ENCODE measurements at regions not wholly inside any gene's neighbourhood (a gene's known extent, or its start where the extent isn't known, plus 50 kb on each side); places are given as distances from the start of the nearest gene placed in this dataset.
"Not testable (repeated sequence)": the region's sequence is repeated elsewhere in the genome, so short reads cannot be mapped to it uniquely, and the experiment has no call there.

GRCh38 chr17:72472853-72473390, 352.1 kb downstream of the SOX9 start:
- not testable (repeated sequence) for H3K9me3 Mint-ChIP-seq; ATAC-seq (ENCODE audit: low read depth in 2 of 2); H3K36me3 Mint-ChIP-seq; H3K27ac ChIP-seq (ENCODE audit: insufficient read depth, low read length, poor library complexity, severe bottlenecking); H3K27ac Mint-ChIP-seq; H3K4me1 Mint-ChIP-seq; H3K4me1 ChIP-seq (ENCODE audit: control insufficient read depth, insufficient read depth, low read length, poor library complexity, severe bottlenecking); DNase-seq; H3K4me3 Mint-ChIP-seq; H3K27me3 ChIP-seq (ENCODE audit: control insufficient read depth, insufficient read depth, low read length); H3K36me3 ChIP-seq (ENCODE audit: control insufficient read depth, insufficient read depth, low read length); H3K27me3 Mint-ChIP-seq; H3K4me3 ChIP-seq (ENCODE audit: low read depth, low read length); H3K9me3 ChIP-seq (ENCODE audit: control insufficient read depth in 2 of 2, low read length in 2 of 2)

GRCh38 chr17:72474243-72474642, 353.4 kb downstream of the SOX9 start:
- no peaks in the 10 kb centered on the region for H3K4me1 ChIP-seq (ENCODE audit: control insufficient read depth, insufficient read depth, low read length, poor library complexity, severe bottlenecking)
- H3K9me3 ChIP-seq (ENCODE audit: control insufficient read depth in 2 of 2, low read length in 2 of 2), result no peaks in the 10 kb centered on the region
- DNase-seq (no peak), ATAC-seq (ENCODE audit: low read depth in 2 of 2) (no peak)
- H3K4me3 ChIP-seq (ENCODE audit: low read depth, low read length), result no peak overlapping the region
- Mint-ChIP-seq H3K27me3 (peaks cover 6% of the 10 kb centered on the region), H3K4me1 (no peaks in the 10 kb centered on the region), H3K36me3 (no peaks in the 10 kb centered on the region), H3K27ac (no peak overlapping the region), H3K9me3 (peaks cover 0 to 8% (median 1%) of the 10 kb centered on the region in 7 donors), H3K4me3 (no peak overlapping the region)
- no peaks in the 10 kb centered on the region for H3K36me3 ChIP-seq (ENCODE audit: control insufficient read depth, insufficient read depth, low read length)
- no peaks in the 10 kb centered on the region for H3K27me3 ChIP-seq (ENCODE audit: control insufficient read depth, insufficient read depth, low read length)
- H3K27ac ChIP-seq (ENCODE audit: insufficient read depth, low read length, poor library complexity, severe bottlenecking), result no peak overlapping the region

- Mint-ChIP-seq H3K9me3 (peaks cover 0 to 8% (median 1%) of the 10 kb centered on the region in 7 donors), H3K27me3 (peaks cover 11% of the 10 kb centered on the region), H3K36me3 (no peaks in the 10 kb centered on the region), H3K27ac (no peak overlapping the region), H3K4me3 (no peak overlapping the region), H3K4me1 (no peaks in the 10 kb centered on the region)
- no peaks in the 10 kb centered on the region for H3K36me3 ChIP-seq (ENCODE audit: control insufficient read depth, insufficient read depth, low read length)
- H3K9me3 ChIP-seq (ENCODE audit: control insufficient read depth in 2 of 2, low read length in 2 of 2), result no peaks in the 10 kb centered on the region
- no peaks in the 10 kb centered on the region for H3K27me3 ChIP-seq (ENCODE audit: control insufficient read depth, insufficient read depth, low read length)
- H3K4me1 ChIP-seq (ENCODE audit: control insufficient read depth, insufficient read depth, low read length, poor library complexity, severe bottlenecking), result no peaks in the 10 kb centered on the region
- DNase-seq (no peak), ATAC-seq (ENCODE audit: low read depth in 2 of 2) (no peak)
- no peak overlapping the region for H3K27ac ChIP-seq (ENCODE audit: insufficient read depth, low read length, poor library complexity, severe bottlenecking)
- no peak overlapping the region for H3K4me3 ChIP-seq (ENCODE audit: low read depth, low read length)
Measured at GRCh38 chr17:72474719-72475477, 354.1 kb downstream of the SOX9 start.

- Histone ChIP-seq H3K4me1 (ENCODE audit: control insufficient read depth, insufficient read depth, low read length, poor library complexity, severe bottlenecking) (no peaks in the 10 kb centered on the region), H3K27ac (ENCODE audit: insufficient read depth, low read length, poor library complexity, severe bottlenecking) (no peak overlapping the region), H3K36me3 (ENCODE audit: control insufficient read depth, insufficient read depth, low read length) (no peaks in the 10 kb centered on the region), H3K9me3 (ENCODE audit: control insufficient read depth in 2 of 2, low read length in 2 of 2) (no peaks in the 10 kb centered on the region), H3K27me3 (ENCODE audit: control insufficient read depth, insufficient read depth, low read length) (no peaks in the 10 kb centered on the region), H3K4me3 (ENCODE audit: low read depth, low read length) (no peak overlapping the region)
- ATAC-seq (ENCODE audit: low read depth in 2 of 2), result no peak
- DNase-seq, result no peak
- H3K4me1 Mint-ChIP-seq, result no peaks in the 10 kb centered on the region
- H3K9me3 Mint-ChIP-seq, result peaks cover 0 to 8% (median 2%) of the 10 kb centered on the region in 7 donors
- no peaks in the 10 kb centered on the region for H3K36me3 Mint-ChIP-seq
- no peak overlapping the region for H3K27ac Mint-ChIP-seq
- H3K4me3 Mint-ChIP-seq, result no peak overlapping the region
- peaks cover 12% of the 10 kb centered on the region for H3K27me3 Mint-ChIP-seq
Measured at GRCh38 chr17:72476134-72476533, 355.3 kb downstream of the SOX9 start.

- H3K27ac Mint-ChIP-seq, result no peak overlapping the region
- no peak overlapping the region for H3K27ac ChIP-seq (ENCODE audit: insufficient read depth, low read length, poor library complexity, severe bottlenecking)
- no peaks in the 10 kb centered on the region for H3K27me3 ChIP-seq (ENCODE audit: control insufficient read depth, insufficient read depth, low read length)
- no peak overlapping the region for H3K4me3 ChIP-seq (ENCODE audit: low read depth, low read length)
- H3K36me3 Mint-ChIP-seq, result no peaks in the 10 kb centered on the region
- H3K9me3 ChIP-seq (ENCODE audit: control insufficient read depth in 2 of 2, low read length in 2 of 2), result no peaks in the 10 kb centered on the region
- H3K4me1 Mint-ChIP-seq, result no peaks in the 10 kb centered on the region
- peaks cover 0 to 8% (median 3%) of the 10 kb centered on the region in 7 donors for H3K9me3 Mint-ChIP-seq
- no peaks in the 10 kb centered on the region for H3K4me1 ChIP-seq (ENCODE audit: control insufficient read depth, insufficient read depth, low read length, poor library complexity, severe bottlenecking)
- H3K27me3 Mint-ChIP-seq, result peaks cover 12% of the 10 kb centered on the region
- H3K36me3 ChIP-seq (ENCODE audit: control insufficient read depth, insufficient read depth, low read length), result no peaks in the 10 kb centered on the region
- no peak overlapping the region for H3K4me3 Mint-ChIP-seq
- DNase-seq (no peak), ATAC-seq (ENCODE audit: low read depth in 2 of 2) (no peak)
Measured at GRCh38 chr17:72476575-72476986, 355.8 kb downstream of the SOX9 start.

- H3K4me1 ChIP-seq (ENCODE audit: control insufficient read depth, insufficient read depth, low read length, poor library complexity, severe bottlenecking), result no peaks in the 10 kb centered on the region
- no peaks in the 10 kb centered on the region for H3K36me3 Mint-ChIP-seq
- DNase-seq (no peak), ATAC-seq (ENCODE audit: low read depth in 2 of 2) (no peak)
- H3K4me3 ChIP-seq (ENCODE audit: low read depth, low read length), result no peak overlapping the region
- H3K27ac Mint-ChIP-seq, result no peak overlapping the region
- H3K27ac ChIP-seq (ENCODE audit: insufficient read depth, low read length, poor library complexity, severe bottlenecking), result no peak overlapping the region
- H3K27me3 Mint-ChIP-seq, result peaks cover 12% of the 10 kb centered on the region
- H3K4me1 Mint-ChIP-seq, result no peaks in the 10 kb centered on the region
- H3K9me3 ChIP-seq (ENCODE audit: control insufficient read depth in 2 of 2, low read length in 2 of 2), result no peaks in the 10 kb centered on the region
- H3K27me3 ChIP-seq (ENCODE audit: control insufficient read depth, insufficient read depth, low read length), result no peaks in the 10 kb centered on the region
- peak overlapping the region in 1 of 4 donors; percentile 29 for H3K4me3 Mint-ChIP-seq
- peaks cover 0 to 8% (median 3%) of the 10 kb centered on the region in 7 donors for H3K9me3 Mint-ChIP-seq
- H3K36me3 ChIP-seq (ENCODE audit: control insufficient read depth, insufficient read depth, low read length), result no peaks in the 10 kb centered on the region
Measured at GRCh38 chr17:72477491-72477890, 356.7 kb downstream of the SOX9 start.

- ATAC-seq (ENCODE audit: low read depth in 2 of 2) (no peak), DNase-seq (no peak)
- peaks cover 12% of the 10 kb centered on the region for H3K27me3 Mint-ChIP-seq
- no peaks in the 10 kb centered on the region for H3K36me3 ChIP-seq (ENCODE audit: control insufficient read depth, insufficient read depth, low read length)
- no peak overlapping the region for H3K4me3 Mint-ChIP-seq
- no peaks in the 10 kb centered on the region for H3K9me3 ChIP-seq (ENCODE audit: control insufficient read depth in 2 of 2, low read length in 2 of 2)
- no peaks in the 10 kb centered on the region for H3K27me3 ChIP-seq (ENCODE audit: control insufficient read depth, insufficient read depth, low read length)
- H3K27ac Mint-ChIP-seq, result no peak overlapping the region
- H3K4me3 ChIP-seq (ENCODE audit: low read depth, low read length), result no peak overlapping the region
- H3K4me1 ChIP-seq (ENCODE audit: control insufficient read depth, insufficient read depth, low read length, poor library complexity, severe bottlenecking), result no peaks in the 10 kb centered on the region
- H3K36me3 Mint-ChIP-seq, result no peaks in the 10 kb centered on the region
- H3K9me3 Mint-ChIP-seq, result peaks cover 0 to 6% (median 0%) of the 10 kb centered on the region in 7 donors
- H3K4me1 Mint-ChIP-seq, result no peaks in the 10 kb centered on the region
- H3K27ac ChIP-seq (ENCODE audit: insufficient read depth, low read length, poor library complexity, severe bottlenecking), result no peak overlapping the region
Measured at GRCh38 chr17:72479113-72479512, 358.3 kb downstream of the SOX9 start.

- H3K27me3 Mint-ChIP-seq, result peaks cover 7% of the 10 kb centered on the region
- H3K27ac Mint-ChIP-seq, result no peak overlapping the region
- H3K4me3 Mint-ChIP-seq, result no peak overlapping the region
- no peaks in the 10 kb centered on the region for H3K36me3 Mint-ChIP-seq
- peaks cover 0 to 8% (median 0%) of the 10 kb centered on the region in 7 donors for H3K9me3 Mint-ChIP-seq
- Histone ChIP-seq H3K4me3 (ENCODE audit: low read depth, low read length) (no peak overlapping the region), H3K36me3 (ENCODE audit: control insufficient read depth, insufficient read depth, low read length) (no peaks in the 10 kb centered on the region), H3K4me1 (ENCODE audit: control insufficient read depth, insufficient read depth, low read length, poor library complexity, severe bottlenecking) (no peaks in the 10 kb centered on the region), H3K27ac (ENCODE audit: insufficient read depth, low read length, poor library complexity, severe bottlenecking) (no peak overlapping the region), H3K27me3 (ENCODE audit: control insufficient read depth, insufficient read depth, low read length) (no peaks in the 10 kb centered on the region), H3K9me3 (ENCODE audit: control insufficient read depth in 2 of 2, low read length in 2 of 2) (no peaks in the 10 kb centered on the region)
- ATAC-seq (ENCODE audit: low read depth in 2 of 2) (no peak), DNase-seq (no peak)
- no peaks in the 10 kb centered on the region for H3K4me1 Mint-ChIP-seq
Measured at GRCh38 chr17:72481572-72481971, 360.8 kb downstream of the SOX9 start.

All from CD4-positive, CD25-positive, alpha-beta regulatory T cell (primary cell).